EL (cell line): ENCODE measurements at regions not wholly inside any gene's neighbourhood (a gene's known extent, or its start where the extent isn't known, plus 50 kb on each side); places are given as distances from the start of the nearest gene placed in this dataset.

Experiments used
- DNase-seq: peaks from one replicate; pipeline ENCODE4 v3.0.0-alpha.2; 2016

DNA sequence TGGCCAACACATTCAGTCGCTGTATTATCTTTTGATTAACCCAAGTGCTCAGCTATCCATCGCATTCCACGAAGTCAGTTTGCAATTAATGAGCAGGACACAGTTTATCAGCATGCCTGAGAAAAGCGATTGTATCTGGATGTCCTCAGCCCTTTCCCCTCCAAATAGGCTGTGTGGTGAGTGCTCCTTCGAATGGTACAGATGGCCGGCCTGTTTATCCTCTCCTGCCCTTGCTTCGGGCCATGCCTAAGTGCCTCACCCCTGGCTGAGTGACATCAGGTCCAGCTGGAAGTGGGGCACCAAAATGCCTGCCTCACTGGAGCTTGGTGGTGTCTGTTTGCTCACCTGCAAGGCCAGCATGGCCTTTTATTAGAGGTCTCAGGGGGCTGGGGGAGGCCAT, 317.3 kb downstream of the GADD45G start:
- no peak for DNase-seq

DNA sequence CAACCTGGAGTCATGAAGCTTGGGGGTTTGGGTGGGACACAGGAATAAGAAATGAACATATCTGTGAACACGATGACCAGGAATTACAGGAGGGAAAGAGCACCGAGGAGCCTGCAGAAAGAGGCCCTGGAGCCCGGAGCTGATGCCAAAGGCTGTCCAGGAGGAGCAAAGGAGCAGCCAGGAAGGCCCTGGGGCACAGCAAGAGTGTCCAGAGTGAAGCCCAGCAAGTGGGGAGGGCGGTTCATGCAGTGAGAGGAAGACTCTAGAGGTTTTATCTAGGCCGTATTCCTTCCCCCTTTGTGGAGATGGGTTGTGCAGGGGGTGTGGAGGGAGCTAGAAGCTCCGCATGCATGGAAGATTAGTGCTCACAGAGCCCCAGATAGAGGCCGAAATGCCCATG, 318.4 kb downstream of the GADD45G start:
- DNase-seq = no peak

DNA sequence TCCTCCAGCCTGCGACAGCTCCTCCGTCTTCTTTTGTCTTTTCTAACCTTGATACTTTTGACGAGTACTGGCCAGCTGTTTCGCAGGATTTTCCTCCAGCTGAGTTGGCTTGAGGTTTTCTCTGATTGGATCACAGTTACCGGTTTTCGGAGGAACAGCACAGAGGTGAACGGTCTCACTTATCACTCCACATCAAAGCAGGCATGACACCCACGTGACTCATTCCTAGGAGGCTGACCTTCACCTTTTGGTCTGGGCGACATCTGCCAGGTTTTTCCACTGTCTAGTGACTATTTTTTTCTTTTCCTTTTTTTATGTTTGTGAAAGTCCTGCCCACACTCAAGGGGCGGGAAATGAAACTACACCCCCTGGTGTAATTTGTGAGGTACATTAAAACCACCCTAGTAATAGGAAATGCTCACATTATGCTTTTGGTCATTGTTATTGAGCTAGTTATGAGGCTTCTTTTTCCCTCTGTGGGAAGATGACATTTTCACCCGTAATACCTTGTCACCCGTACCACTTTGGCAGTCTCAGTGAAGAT, 319.2 kb downstream of the GADD45G start:
- no peak for DNase-seq

DNA sequence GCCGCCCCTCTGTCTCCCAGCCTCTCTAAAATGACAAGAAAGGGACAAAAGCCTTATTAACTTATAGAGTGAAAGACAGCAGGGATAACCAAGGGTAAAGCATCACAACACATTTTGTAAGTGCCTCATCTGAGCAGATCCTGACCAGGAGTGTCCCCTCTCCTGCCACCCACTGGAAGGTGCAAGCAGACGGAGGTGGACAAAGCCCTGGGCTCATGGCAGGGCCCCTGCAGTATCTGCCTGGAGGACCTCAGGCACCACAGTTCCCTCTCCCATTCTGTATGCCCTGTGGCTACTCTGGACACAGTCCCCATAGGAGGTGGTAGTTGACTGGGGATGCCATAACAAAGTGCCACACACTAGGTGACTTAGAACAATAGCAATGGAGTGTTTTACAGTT, 319.8 kb downstream of the GADD45G start:
- no peak for DNase-seq

DNA sequence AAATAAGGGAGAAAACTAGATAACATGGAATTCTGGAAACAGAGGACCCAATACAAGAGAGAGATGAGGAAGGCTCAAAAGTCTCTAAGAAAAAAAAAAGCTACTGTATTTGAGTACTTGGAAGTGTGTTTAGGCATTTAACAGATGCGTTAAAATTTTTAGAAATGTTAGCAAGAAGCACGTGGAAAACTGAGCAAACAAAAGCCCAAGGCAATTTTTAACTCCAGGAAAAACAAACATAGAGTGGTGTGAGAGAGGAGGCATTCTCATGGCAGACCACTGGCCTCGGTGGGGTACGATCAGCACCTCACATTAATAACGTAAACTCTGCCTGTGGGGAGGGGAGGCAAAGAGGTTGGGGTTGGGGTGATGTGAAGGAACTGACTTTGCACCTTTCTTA, 321.4 kb downstream of the GADD45G start:
- no peak for DNase-seq

DNA sequence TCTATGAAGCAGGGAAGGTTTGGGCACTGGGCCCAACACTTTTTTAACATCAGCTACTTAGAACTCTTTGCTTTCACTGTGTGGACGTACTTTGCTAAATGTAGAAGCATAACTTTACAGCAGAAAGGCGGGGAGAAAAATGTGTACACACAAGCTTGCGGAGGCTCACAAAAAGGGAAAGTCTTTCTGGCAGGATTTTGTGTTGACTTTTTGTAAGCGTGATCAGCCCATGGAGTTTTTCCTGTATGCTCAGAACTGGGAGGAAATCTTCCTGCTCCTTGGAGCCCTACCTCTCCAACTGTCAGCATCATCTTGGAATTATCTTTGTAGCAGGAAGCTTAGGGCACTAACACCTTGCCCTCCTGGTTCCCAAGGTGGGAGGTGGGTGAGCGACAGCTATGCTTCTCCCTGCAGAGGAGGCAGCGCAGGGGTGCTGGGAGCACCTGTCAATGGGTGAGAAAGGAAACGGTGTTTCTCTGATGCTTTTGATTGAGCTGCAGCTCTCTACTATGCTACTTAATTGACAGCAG, 321.9 kb downstream of the GADD45G start:
- DNase-seq = no peak

DNA sequence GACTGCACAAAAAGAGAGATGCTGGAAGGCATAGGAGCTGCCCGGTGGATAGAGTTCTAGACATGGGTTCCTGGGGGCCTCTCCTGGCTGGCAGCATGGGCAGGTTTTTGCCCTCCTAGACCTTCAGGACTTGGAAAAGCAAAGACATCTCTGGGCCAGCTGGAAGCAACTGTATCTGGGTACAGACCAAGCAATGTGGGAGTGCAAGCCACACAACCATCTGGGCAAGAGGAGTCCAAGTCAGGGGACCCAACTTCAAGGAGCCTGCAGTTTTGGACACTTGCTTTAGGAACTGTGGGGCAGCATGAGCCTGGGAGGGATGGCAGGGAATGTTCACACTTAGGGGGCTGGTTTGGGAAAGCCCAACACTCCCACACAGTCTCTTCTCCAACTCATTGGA, 323.3 kb downstream of the GADD45G start:
- DNase-seq = no peak

DNA sequence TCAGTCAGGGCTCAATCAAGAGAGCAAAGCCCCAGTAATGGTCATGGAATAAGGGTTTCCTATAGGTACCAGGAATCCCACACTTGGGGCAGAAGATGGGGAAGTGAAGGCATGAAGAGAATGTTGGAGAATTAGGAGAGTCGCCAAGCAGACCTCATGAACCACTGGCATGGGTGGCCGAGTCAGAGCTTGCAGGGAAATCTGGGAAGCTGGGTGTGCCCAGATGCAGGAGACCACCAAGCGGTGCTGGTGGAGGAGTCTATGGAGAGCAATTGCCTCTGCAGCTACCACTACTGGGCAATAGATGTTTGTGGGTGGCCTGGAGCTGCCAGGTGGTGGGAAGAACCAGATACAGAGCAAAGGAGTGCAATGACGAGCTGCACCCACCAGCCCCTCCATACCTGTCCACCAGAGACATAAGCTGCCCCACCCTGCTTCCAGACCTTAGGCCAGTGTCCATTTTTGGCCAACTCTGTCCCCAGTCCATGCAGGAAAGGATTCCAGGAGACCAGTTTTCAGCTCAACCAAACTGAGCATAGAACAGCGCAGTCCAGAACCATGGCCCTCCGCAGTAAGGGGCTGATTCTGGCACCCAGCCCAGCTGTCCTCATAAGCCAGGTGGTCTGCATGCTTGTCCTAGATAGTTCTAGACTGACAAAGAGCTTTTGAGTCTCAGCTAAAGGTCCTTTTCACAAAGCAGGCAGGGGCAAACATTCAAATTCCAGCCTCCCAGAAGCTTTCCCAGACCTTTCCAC, 323.9 kb downstream of the GADD45G start:
- DNase-seq = no peak

DNA sequence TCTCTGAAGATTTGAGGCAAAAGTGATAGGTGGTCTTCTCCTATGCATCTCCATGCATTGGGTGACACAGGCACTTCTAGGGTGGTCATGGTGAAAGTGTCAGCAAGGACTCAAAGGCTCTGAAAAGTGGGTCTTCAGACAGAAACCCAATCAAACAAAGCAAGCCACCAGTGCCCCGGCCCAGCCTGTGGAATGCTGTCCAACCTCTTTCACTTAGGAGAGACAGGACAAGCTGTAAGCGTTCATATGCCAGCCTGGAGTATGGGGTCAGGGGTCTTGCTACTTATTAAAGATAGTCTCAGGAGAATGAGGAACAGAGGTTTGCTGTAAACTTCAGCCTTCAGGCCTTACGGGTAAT, 324.5 kb downstream of the GADD45G start:
- DNase-seq = no peak

DNA sequence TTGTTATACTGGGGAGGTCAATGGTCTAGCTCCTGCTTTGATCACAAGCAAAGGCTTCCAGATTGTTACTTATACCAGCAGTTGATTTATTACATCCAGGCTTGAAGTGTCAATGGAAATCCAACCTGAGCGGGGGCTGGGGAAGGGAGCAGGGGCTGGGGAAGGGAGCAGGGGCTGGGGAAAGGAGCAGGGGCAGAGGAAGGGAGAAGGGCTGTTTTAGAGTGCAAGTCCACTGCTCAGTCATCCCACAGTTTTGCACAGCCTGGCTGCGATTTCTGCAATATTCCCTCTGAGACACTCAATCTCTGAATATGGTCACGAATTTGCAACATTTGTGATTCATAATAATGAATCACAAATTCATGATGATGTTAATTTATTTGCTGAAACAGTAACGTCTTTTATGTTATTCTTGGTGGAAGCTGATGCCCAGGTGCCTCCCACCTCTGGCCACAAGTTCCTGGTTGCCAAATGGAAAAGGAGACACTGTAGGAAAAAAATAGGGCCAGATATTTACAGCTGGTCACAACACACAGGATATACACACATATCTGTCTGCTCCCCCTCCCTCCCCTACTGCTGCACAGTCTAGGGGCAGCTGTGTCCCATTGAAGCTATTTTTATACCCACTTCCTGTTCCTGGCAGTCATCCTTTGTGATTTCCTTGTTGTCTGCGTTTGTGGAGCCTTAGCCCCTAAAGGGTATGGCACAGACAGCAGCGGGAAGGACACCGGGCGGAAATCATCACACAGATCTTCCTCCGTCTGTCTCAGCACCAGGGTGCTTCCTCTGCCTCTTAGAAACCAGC, 325.1 kb downstream of the GADD45G start:
- DNase-seq = no peak

DNA sequence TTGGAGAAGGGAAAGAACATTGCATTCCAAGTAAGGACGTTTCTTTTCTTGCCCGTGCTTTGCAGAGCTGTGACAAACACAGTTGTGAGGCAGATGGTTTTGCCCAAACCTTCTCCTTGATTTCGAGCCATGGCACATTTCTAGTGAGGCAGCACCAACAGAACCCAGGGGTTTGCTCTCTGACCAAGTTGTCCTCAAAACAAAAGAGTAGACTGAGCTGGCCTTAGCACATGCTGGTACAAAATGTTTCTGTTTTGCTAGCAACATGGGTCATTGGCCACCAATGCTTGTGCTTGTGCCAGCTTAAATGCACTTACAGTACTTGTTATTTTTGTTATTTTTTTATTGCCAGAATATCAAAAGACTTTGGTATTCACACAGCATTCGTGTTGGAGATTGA, 328.8 kb downstream of the GADD45G start:
- no peak for DNase-seq

DNA sequence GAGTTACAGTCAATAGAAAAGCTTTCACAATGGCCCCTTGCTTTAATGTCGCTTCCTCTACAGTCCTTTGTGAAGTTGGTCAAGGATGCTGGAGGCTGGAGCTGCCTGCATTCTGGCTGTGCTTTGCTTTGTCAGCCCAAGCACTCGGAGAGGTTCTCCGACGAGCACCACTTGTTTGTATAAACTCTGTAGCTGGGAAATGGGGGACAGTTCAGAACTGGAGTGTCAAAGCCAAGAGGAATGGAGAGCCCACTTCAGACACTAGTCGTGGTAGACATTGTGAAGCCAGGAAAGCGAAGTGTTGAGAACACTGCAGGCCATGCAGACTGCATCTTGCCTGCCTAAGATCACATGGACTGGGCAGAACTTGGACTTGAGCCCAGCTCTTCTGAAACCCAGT, 330.3 kb downstream of the GADD45G start:
- no peak for DNase-seq

DNA sequence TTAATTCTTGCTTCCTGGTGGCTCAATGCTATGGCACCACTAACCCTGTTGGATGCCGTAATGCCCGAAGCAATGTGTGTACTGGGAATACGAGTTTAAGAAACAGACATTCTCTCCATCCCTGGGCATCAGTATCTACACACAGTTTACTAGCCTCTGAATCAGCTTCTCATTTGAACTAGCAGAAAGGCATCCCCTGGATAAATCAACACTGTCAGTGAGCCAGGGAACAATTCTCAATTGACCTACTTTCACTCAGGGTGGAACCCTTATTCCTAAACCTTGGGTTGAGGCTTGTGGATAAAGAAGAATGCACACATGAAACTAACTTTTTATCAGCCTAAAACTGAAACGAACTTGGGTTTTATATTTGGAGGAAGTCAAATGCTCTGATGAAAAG, 331.0 kb downstream of the GADD45G start:
- no peak for DNase-seq

DNA sequence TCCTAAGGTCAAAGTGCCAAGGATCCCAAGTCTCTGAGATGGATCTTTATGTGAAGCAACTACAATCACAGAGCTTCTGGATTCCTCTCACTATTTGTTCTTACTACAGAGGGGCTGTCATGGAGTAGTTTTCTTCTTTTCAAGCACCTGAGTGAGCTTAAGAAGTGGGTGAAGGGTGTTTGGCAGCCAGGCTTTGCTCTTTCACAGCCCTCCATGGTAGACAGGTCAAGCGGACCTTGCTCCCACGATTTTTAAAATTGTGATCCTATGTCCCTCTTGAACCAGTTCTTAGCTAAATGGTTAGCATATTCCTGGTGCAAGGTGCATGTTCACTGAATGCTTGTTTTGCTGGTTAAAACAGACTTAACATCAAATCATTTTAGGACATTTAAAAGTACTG, 332.2 kb downstream of the GADD45G start:
- no peak for DNase-seq

DNA sequence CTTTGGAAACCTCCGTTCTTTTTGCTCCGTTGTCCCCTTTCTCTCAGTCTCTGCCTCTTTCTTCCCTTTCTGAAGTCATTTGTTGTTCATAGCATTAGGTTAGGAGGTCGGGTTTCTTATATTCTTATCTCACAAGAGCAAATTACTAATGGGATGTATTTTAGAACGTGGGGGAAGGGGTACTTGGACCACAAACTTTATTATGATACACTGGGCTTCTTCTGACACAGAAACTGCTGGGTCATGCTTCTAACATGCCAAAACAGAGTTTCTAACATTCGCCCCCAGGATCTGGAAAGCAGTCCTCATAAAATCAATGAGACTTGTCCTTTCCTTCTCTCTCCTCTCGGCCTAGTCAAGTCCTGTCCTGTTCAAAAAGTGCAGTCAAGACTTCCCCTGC, 334.4 kb downstream of the GADD45G start:
- DNase-seq = no peak

DNA sequence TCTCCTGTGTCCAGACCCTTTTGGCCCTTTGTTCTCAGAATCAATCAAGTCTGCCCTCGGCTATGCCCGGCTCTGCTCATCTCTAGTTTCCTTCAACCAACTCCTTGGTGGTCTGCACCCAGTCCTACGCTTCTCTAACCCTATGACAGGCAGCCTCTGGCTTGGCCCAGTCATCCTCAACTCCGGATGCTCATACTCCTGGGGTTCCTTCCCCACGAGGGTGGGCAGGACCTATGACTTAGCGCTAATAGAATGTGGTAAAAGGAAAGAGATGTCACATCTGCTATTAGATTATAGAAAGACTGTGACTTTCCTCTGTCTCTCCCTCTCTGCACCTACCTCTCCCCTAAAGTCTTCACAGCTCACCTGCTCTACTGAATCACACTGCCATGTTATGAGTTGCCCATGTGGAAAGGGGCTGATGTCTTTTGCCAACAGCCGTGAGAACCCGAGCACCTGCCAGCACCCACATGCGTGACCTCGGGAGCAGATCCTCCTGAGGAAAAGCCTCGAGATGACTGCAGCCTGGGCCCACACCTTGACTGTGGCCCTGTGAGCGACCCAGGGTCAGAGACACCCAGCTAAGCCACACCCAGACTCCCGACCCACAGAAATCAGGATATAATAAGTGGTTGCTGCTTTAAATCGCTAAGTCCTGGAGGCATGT, 334.9 kb downstream of the GADD45G start:
- no peak for DNase-seq

DNA sequence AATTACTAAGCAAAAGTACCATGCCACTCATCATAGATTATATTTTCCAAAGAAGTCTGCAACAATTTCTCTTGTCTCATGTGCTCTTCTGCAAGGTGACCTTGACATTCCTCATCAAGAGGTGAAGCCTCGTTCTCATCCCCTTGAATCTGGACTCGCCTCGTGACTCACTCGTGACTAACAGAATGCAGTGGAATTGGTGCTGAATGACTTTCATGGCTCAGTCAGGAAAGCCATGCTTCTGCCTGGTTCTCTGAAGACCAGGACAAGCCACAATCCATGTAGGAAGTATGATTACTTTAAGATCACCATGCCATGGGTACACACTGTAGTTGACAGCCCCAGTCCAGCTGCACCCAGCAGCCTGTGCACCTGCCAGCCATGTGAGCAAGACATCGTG, 335.8 kb downstream of the GADD45G start:
- peak; percentile 3 for DNase-seq

DNA sequence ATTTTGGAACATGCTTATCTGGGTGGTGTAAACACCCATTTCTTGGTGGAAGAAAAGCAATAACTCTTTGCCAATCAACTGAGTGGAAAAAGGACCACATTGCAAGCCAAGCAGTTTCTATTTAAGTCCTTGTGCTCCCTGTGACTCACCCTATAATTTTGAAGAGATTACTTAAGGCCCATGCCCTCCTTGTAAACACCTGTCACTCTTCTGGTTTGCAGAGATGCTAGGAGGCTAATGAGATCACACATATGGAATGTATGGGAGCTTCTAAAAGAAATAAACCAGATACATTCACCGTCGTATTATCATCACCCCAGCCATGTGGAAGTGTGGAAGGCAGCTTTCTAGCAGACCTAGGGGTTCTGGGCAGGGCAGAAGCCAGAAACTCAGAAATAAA, 337.1 kb downstream of the GADD45G start:
- peak; percentile 25 for DNase-seq

DNA sequence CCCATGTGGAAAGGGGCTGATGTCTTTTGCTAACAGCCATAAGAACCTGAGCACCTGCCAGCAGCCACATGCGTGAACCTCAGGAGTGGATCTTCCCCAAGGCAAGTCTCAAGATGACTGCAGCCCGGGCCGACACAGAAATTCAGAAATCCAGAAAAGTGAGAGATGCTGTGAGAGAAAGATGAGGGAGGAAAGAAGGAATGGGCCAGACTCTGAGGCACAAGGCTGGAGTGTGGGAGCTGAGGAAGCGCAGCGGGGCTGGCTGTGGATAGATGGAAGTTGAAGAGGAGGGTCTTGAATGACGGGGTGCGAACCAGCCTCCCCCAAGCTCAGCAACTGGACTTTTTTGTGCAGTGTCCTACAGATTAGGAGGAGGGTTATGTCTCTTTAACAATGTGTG, 337.8 kb downstream of the GADD45G start:
- no peak for DNase-seq

DNA sequence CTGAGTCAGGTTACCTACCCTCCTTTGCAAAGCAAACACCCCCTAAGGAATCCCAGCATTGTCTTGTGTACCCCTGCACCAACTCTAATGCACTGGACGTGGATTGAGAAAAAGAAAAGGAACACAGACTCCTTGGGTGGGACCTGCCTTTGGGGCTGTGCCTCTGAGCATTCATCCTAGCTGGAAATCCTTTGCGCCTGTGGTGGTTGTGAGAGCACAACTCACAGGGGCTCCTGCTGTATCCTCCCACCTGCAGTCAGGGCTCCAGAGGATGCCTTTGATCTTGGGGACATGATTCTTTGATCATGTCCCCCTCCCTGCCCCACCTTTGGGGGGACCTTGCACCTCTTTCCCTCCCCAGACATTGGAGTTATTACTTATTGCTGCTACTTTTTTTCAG, 338.5 kb downstream of the GADD45G start:
- no peak for DNase-seq

DNA sequence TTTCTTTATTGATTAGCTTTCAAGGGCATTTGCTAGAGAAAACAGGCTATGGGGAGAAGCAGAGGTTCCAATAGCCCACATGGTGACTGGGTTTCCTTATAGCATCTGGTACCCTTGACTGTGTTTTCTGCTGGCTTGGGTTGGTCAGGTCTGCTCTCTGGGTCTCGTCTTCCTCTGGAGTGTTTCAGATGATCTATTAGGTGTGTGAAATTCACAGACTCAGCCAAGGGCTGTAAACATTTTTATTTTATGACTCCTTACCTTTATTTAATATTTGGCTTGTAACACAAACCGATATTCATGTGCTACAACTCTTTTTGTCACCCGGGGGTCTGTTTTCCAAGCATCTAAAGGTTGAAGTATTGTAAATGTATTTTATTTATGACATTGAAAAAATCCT, 338.9 kb downstream of the GADD45G start:
- DNase-seq = no peak

DNA sequence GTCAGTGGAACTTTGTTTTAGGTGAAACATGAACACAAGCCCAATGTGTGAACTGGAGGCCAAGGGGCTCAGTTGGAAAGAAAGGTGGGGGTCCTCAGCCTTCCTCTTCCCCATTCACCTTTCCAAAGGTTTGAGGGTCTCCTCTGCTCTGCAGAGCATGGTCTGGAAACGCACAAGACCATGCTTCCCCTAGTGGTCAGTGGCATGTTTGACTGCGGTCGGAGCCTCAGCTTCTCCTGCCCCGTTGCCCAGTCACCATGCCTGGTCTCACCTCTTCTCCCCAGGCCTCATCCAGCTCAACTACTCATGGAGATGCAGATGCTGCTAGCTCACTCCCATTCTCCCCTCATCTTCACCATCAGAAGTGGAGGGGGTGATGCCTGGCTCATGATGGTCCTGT, 340.3 kb downstream of the GADD45G start:
- DNase-seq = no peak

DNA sequence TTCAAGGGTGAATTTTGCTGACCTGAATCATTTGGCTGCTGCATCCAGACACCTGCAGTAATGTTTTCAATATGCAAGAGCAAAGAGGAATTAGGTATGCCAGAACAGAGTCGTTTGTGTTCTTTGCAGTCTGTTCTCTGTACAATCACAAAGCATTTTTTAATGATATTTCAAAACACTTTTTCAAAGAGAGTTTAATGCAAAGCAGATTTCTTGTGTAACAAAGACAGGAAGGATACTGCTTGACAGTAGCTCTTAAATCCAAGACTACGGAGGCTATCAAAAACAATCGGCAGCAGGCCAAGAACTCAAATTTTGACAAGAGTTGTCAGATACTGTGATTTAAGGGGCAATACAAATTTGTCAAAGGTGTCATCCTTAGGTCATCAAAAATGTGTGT, 341.9 kb downstream of the GADD45G start:
- DNase-seq = no peak

DNA sequence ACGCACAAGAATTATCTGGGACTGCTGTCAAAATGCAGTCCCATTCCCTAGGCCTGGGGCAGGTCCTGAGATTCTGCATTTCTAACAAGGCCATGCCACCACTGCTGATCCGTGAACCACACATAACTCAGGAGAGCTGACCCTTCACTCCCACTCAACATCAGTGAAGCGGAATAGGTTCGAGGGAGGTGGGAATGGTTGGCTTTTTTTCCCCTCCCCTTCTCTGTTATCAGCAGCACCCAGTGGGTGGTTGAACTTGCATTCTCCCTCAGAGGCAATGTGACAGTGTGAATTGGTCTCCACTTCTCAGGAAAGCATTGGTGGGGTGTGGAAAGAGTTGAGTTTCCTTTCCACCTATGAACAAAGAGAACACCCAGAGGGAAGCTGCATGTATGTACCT, 344.3 kb downstream of the GADD45G start:
- DNase-seq = no peak
